A673 (cell line): ENCODE measurements at regions not wholly inside any gene's neighbourhood (a gene's known extent, or its start where the extent isn't known, plus 50 kb on each side); places are given as distances from the start of the nearest gene placed in this dataset.

Experiments used
- BruUV-seq: library from RNA; stranded (reverse); fragments of 400-500 nt; replicated peaks from 2 replicates; lab custom pipeline; 2021; lab: Mats Ljungman, UMichigan
- CTCF ChIA-PET: fragments of 300-600 bp; sonication (Branson Sonifier 250); formaldehyde crosslinking; loops from one replicate; lab custom pipeline; 2022; ENCODE audit warnings: antibody characterized with exemption; lab: Charles Lee
- POLR2A ChIA-PET: fragments of 300-600 bp; sonication (Branson Sonifier 250); formaldehyde crosslinking; loops from one replicate; lab custom pipeline; 2022; ENCODE audit warnings: antibody characterized with exemption; ENCODE audit not compliant: low non-redundant PET; lab: Charles Lee
- DNase-seq: peaks from one replicate; pipeline ENCODE4 v3.0.0-alpha.2; 2015; ENCODE audit warnings: low spot score
- H3K27ac ChIP-seq: fragments of 200-600 bp; sonication (generic); 2 replicates; pipeline ENCODE4 v1.5.1; 2016; ENCODE audit warnings: mixed run types, low read depth, mild to moderate bottlenecking, mixed read lengths, antibody characterized with exemption, low read length; ENCODE audit not compliant: poor library complexity, severe bottlenecking
- H3K27me3 ChIP-seq: fragments of 200-600 bp; sonication (generic); replicated peaks from 2 replicates; pipeline ENCODE4 v1.6.1; 2017; ENCODE audit warnings: mixed run types, low read depth, mild to moderate bottlenecking, mixed read lengths, antibody characterized with exemption, low read length; ENCODE audit not compliant: insufficient read depth, poor library complexity
- H3K36me3 ChIP-seq: fragments of 200-600 bp; sonication (generic); 2 replicates; pipeline ENCODE4 v1.6.1; 2016; ENCODE audit warnings: mixed run types, mild to moderate bottlenecking, mixed read lengths, antibody characterized with exemption, low read length; ENCODE audit not compliant: insufficient read depth, poor library complexity, severe bottlenecking
- H3K4me1 ChIP-seq: fragments of 200-600 bp; sonication (generic); 2 replicates; pipeline ENCODE4 v1.6.1; 2017; ENCODE audit warnings: mixed run types, mild to moderate bottlenecking, mixed read lengths, antibody characterized with exemption, low read length; ENCODE audit not compliant: insufficient read depth, poor library complexity, severe bottlenecking
- H3K4me3 ChIP-seq: fragments of 200-600 bp; sonication (generic); 2 replicates; pipeline ENCODE4 v1.5.1; 2016; ENCODE audit warnings: low read depth, mixed run types, mild to moderate bottlenecking, mixed read lengths, low read length; ENCODE audit not compliant: poor library complexity, severe bottlenecking
- H3K9me3 ChIP-seq: fragments of 200-600 bp; sonication (generic); 2 replicates; pipeline ENCODE4 v1.6.1; 2016; ENCODE audit warnings: mixed run types, low read depth, mild to moderate bottlenecking, mixed read lengths, antibody characterized with exemption, low read length; ENCODE audit not compliant: poor library complexity, severe bottlenecking
- CTCF ChIP-seq: fragments of 300-800, 200-600 bp; sonication (generic); conservative IDR thresholded peaks from 2 replicates; pipeline ENCODE4 v1.5.1; 2017; ENCODE audit warnings: low read depth, mild to moderate bottlenecking, antibody characterized with exemption, low read length, moderate library complexity, mixed read lengths
- EZH2 ChIP-seq: fragments of 200-600 bp; sonication (generic); IDR thresholded peaks from 2 replicates; pipeline ENCODE4 v1.6.1; 2017; ENCODE audit warnings: borderline replicate concordance, low read depth, mild to moderate bottlenecking, mixed read lengths, antibody characterized with exemption, low read length; ENCODE audit not compliant: poor library complexity, severe bottlenecking
- intact Hi-C: fragments of 100-400 bp; cut with micrococcal nuclease; formaldehyde crosslinking; loops from one replicate; pipeline ENCODE4 v1.10.0; 2022; ENCODE audit not compliant: unreplicated experiment

DNA sequence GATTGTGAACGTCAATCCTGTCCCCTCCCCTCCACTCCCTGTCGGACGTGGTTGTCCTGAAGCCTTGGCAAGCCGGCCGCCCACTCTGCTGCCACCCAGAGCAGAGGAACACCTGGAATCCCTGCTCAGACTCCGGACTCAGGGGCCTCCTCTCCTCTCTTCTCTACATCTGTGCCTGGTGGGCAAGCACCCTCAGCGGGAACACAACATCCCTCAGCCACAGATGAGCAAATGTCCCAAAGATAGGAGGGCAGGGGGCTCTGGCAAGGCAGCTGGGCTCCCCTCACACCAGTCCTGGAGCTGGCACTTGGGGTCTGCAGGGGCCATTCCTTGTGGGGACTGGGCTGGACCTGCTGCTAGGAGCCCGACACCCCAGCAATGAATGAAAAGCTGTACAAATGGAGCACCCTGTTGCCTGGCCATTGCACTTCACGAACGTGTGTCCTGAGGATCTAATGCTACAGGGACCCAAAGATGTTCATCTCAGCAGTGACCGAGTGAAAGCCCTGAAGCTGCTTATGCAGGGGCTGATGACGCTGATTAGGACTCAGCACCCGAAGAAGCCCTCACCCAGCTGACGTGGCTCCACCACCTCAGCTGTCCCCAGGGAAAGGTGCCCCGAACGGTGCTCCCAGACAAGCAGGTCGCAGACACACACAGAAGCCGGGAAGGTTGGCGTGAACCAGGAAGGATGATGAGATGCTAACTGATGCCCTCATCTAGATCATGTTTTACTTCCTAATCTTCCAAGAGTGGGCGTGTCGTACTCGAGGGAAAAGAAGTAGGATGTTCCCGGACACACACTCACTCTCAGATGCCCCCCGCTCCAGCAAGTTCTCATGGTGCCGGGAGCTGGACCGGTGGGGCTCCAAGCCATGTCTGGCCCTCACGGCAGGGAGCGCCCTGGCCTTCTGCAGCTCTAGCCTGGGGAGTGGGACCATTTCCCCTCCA, 177.0 kb upstream of the PPP1R26 start:
- no peak for DNase-seq
- Histone ChIP-seq H3K9me3 (no peaks in the 10 kb centered on the region), H3K27me3 (no peaks in the 10 kb centered on the region), H3K27ac (no peak overlapping the region), H3K4me3 (no peak overlapping the region), H3K4me1 (peaks cover 4% of the 10 kb centered on the region), H3K36me3 (no peaks in the 10 kb centered on the region)
- intact Hi-C loops, result no loop called here
- no TSS peak for BruUV-seq
- ChIA-PET CTCF (no interaction called here), POLR2A (no interaction called here)
- TF ChIP-seq CTCF, result no peak
- no peak for TF ChIP-seq EZH2

DNA sequence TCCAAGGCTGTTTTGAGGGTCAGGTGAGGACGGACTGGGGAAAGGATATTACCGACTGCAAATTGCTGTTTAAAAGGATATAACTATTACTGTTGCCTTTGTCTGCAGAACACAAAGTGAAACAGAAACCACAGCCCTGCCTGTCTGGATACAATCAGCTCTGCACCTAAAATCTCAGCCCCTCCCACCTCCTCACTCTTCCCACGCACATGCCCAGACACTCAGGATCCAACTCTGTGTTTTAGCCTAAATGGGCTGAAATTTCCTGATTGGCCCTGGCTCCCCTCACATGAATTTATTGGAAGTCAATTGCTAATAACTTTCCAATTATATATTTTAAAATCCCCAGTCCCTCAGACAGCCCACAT, 176.3 kb upstream of the PPP1R26 start:
- Histone ChIP-seq H3K4me1 (peaks cover 4% of the 10 kb centered on the region), H3K9me3 (no peaks in the 10 kb centered on the region), H3K27me3 (no peaks in the 10 kb centered on the region), H3K27ac (no peak overlapping the region), H3K36me3 (no peaks in the 10 kb centered on the region), H3K4me3 (no peak overlapping the region)
- CTCF ChIA-PET, result no interaction called here
- no TSS peak for BruUV-seq
- intact Hi-C loops, result no loop called here
- POLR2A ChIA-PET, result no interaction called here
- TF ChIP-seq EZH2 (no peak), CTCF (no peak)
- DNase-seq, result no peak

DNA sequence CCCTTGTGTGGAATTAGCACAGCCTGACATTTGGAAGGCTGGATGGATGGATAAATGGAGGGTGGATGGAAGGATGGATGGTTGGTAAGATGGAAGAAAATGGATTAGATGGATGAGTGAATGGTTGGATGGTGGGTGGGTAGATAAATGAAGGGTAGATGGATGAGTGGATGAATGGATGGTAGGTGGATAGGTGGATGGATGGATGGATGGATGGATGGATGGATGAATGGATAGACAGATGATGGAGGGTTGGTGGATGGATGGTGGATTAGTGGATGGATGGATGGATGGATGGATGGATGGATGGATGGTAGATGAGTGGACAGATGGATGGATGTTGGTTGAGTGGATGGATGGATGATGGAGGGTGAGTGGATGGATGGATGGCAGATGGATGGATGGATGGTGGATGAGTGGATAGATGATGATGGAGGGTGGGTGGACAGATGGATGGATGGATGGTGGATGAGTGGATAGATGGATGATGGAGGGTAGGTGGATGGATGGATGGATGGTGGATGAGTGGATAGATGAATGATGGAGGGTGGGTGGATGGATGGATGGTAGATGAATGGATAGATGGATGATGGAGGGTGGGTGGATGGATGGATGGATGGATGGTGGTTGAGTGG, 175.6 kb upstream of the PPP1R26 start:
- DNase-seq, result no peak
- Histone ChIP-seq H3K4me3 (no peak overlapping the region), H3K9me3 (no peaks in the 10 kb centered on the region), H3K27ac (no peak overlapping the region), H3K27me3 (no peaks in the 10 kb centered on the region), H3K4me1 (peaks cover 4% of the 10 kb centered on the region), H3K36me3 (no peaks in the 10 kb centered on the region)
- ChIA-PET CTCF (no interaction called here), POLR2A (no interaction called here)
- no TSS peak for BruUV-seq
- intact Hi-C loops, result no loop called here
- TF ChIP-seq EZH2 (no peak), CTCF (no peak)
